PC-9 (cell line): ENCODE measurements at regions not wholly inside any gene's neighbourhood (a gene's known extent, or its start where the extent isn't known, plus 50 kb on each side); places are given as distances from the start of the nearest gene placed in this dataset.

ENCODE experiments used
- BruUV-seq: library from RNA; stranded (reverse); fragments of 400-500 nt; replicated peaks from 2 replicates; lab custom pipeline; 2021; lab: Mats Ljungman, UMichigan
- CTCF ChIA-PET: fragments of 300-600 bp; sonication (Branson Sonifier 250); formaldehyde crosslinking; loops from one replicate; lab custom pipeline; 2022; ENCODE audit warnings: antibody characterized with exemption; lab: Charles Lee
- POLR2A ChIA-PET: fragments of 300-600 bp; sonication (Branson Sonifier 250); formaldehyde crosslinking; loops from one replicate; lab custom pipeline; 2022; ENCODE audit warnings: antibody characterized with exemption; ENCODE audit not compliant: unreplicated experiment; lab: Charles Lee
- DNase-seq, 2 experiments: peaks; one replicate each; pipeline versions ENCODE4 v3.0.0 to v3.0.0-alpha.2; 2015 to 2022; ENCODE audit warnings: mixed read lengths in 1 of 2
- H2AFZ ChIP-seq: fragments of 200-600 bp; sonication (generic); 2 replicates; pipeline ENCODE4 v1.8.1; 2017; ENCODE audit warnings: antibody characterized with exemption
- H3F3A ChIP-seq: fragments of 200-600 bp; sonication (generic); 2 replicates; pipeline ENCODE4 v1.8.1; 2017; ENCODE audit warnings: antibody characterized with exemption, mild to moderate bottlenecking, low read depth; ENCODE audit not compliant: insufficient read depth
- H3K27ac ChIP-seq: fragments of 200-600 bp; sonication (generic); 2 replicates; pipeline ENCODE4 v1.6.1; 2016; ENCODE audit warnings: mixed run types
- H3K27me3 ChIP-seq: fragments of 200-600 bp; sonication (generic); 2 replicates; pipeline ENCODE4 v1.6.1; 2016; ENCODE audit warnings: low read depth, mixed run types; ENCODE audit not compliant: insufficient read depth
- H3K36me3 ChIP-seq: fragments of 200-600 bp; sonication (generic); 2 replicates; pipeline ENCODE4 v1.6.1; 2016; ENCODE audit warnings: low read depth, mixed run types
- H3K4me1 ChIP-seq: fragments of 200-600 bp; sonication (generic); replicated peaks from 2 replicates; pipeline ENCODE4 v1.6.1; 2016; ENCODE audit warnings: mixed run types; ENCODE audit not compliant: insufficient read depth
- H3K4me2 ChIP-seq: fragments of 200-600 bp; sonication (generic); 2 replicates; pipeline ENCODE4 v1.6.1; 2017; ENCODE audit warnings: mixed run types
- H3K4me3 ChIP-seq: fragments of 200-600 bp; sonication (generic); 2 replicates; pipeline ENCODE4 v1.6.1; 2016; ENCODE audit warnings: mixed run types
- H3K79me2 ChIP-seq: fragments of 200-600 bp; sonication (generic); 2 replicates; pipeline ENCODE4 v1.6.1; 2017; ENCODE audit warnings: low read depth, mixed run types
- H3K9me2 ChIP-seq: fragments of 200-600 bp; sonication (generic); 2 replicates; pipeline ENCODE4 v1.8.1; 2017; ENCODE audit warnings: mild to moderate bottlenecking; ENCODE audit not compliant: insufficient read depth
- H3K9me3 ChIP-seq: fragments of 200-600 bp; sonication (generic); 2 replicates; pipeline ENCODE4 v1.8.1; 2016; ENCODE audit warnings: low read depth; ENCODE audit not compliant: insufficient read depth
- H4K20me1 ChIP-seq: fragments of 200-600 bp; sonication (generic); 2 replicates; pipeline ENCODE4 v1.8.1; 2017; ENCODE audit not compliant: insufficient read depth
- EZH2 ChIP-seq: fragments of 200-600 bp; sonication (generic); IDR thresholded peaks from 2 replicates; pipeline ENCODE4 v1.8.0; 2017; ENCODE audit warnings: antibody characterized with exemption, low read depth
- intact Hi-C: fragments of 100-400 bp; cut with micrococcal nuclease; formaldehyde crosslinking; loops from one replicate; pipeline ENCODE4 v1.10.0; 2022; ENCODE audit not compliant: unreplicated experiment
- TF ChIP-seq, protein P1 (sequence below): fragments of 200-600 bp; sonication (generic); conservative IDR thresholded peaks from 2 replicates; pipeline ENCODE4 v1.6.1; 2017; ENCODE audit warnings: mixed run types, antibody characterized with exemption, mild to moderate bottlenecking, moderate library complexity

- intact Hi-C loops, result no loop called here
- Histone ChIP-seq H3K4me2 (no peak overlapping the region), H3K4me1 (peaks cover 1% of the 10 kb centered on the region; the same call in 1 of the 2 replicates), H3K9me3 (peaks cover 47% of the 10 kb centered on the region), H3K79me2 (no peaks in the 10 kb centered on the region), H3K36me3 (0 out of 2 replicates have a peak, but pooled peaks cover 3% of the 10 kb centered on the region), H3K9me2 (no peaks in the 10 kb centered on the region), H3K27me3 (no peaks in the 10 kb centered on the region), H3K4me3 (no peak overlapping the region), H3K27ac (no peak overlapping the region), H4K20me1 (no peaks in the 10 kb centered on the region), H3F3A (0 out of 2 replicates have a peak, but pooled peaks cover 3% of the 10 kb centered on the region), H2AFZ (no peak overlapping the region)
- ChIA-PET CTCF (interaction anchor here (0.7 kb wide), 1 partner anchor 104 kb away, joined by 4 read pairs; no protein-coding TSS in a partner anchor), POLR2A (no interaction called here)
- TF ChIP-seq EZH2, result no peak
- TF ChIP-seq, protein P1, sequence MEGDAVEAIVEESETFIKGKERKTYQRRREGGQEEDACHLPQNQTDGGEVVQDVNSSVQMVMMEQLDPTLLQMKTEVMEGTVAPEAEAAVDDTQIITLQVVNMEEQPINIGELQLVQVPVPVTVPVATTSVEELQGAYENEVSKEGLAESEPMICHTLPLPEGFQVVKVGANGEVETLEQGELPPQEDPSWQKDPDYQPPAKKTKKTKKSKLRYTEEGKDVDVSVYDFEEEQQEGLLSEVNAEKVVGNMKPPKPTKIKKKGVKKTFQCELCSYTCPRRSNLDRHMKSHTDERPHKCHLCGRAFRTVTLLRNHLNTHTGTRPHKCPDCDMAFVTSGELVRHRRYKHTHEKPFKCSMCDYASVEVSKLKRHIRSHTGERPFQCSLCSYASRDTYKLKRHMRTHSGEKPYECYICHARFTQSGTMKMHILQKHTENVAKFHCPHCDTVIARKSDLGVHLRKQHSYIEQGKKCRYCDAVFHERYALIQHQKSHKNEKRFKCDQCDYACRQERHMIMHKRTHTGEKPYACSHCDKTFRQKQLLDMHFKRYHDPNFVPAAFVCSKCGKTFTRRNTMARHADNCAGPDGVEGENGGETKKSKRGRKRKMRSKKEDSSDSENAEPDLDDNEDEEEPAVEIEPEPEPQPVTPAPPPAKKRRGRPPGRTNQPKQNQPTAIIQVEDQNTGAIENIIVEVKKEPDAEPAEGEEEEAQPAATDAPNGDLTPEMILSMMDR, result no peak
- peak in 1 of 2 experiments; percentile 32 for DNase-seq
- no TSS peak for BruUV-seq
These were observed 121.0 kb upstream of the ZNF91 start for GRCh38 chr19:23516266-23516665.

GRCh38 chr19:23515551-23515950, 120.3 kb upstream of the ZNF91 start:
- no peak overlapping the region for H2AFZ ChIP-seq
- 0 out of 2 replicates have a peak, but pooled peaks cover 3% of the 10 kb centered on the region for H3K36me3 ChIP-seq
- no peaks in the 10 kb centered on the region for H3K9me2 ChIP-seq
- ChIA-PET POLR2A (no interaction called here), CTCF (no interaction called here)
- peaks cover 9% of the 10 kb centered on the region for H3F3A ChIP-seq
- no peaks in the 10 kb centered on the region for H4K20me1 ChIP-seq
- H3K4me1 ChIP-seq, result peaks cover 8% of the 10 kb centered on the region
- H3K9me3 ChIP-seq, result peaks cover 47% of the 10 kb centered on the region
- H3K27me3 ChIP-seq, result no peaks in the 10 kb centered on the region
- no peaks in the 10 kb centered on the region for H3K79me2 ChIP-seq
- no peak overlapping the region for H3K4me2 ChIP-seq
- DNase-seq, result peak in 1 of 2 experiments; percentile 34
- TF ChIP-seq, protein P1, result no peak
- no peak for TF ChIP-seq EZH2
- no peak overlapping the region for H3K27ac ChIP-seq
- H3K4me3 ChIP-seq, result no peak overlapping the region
- no TSS peak for BruUV-seq
- intact Hi-C loops, result no loop called here

DNA sequence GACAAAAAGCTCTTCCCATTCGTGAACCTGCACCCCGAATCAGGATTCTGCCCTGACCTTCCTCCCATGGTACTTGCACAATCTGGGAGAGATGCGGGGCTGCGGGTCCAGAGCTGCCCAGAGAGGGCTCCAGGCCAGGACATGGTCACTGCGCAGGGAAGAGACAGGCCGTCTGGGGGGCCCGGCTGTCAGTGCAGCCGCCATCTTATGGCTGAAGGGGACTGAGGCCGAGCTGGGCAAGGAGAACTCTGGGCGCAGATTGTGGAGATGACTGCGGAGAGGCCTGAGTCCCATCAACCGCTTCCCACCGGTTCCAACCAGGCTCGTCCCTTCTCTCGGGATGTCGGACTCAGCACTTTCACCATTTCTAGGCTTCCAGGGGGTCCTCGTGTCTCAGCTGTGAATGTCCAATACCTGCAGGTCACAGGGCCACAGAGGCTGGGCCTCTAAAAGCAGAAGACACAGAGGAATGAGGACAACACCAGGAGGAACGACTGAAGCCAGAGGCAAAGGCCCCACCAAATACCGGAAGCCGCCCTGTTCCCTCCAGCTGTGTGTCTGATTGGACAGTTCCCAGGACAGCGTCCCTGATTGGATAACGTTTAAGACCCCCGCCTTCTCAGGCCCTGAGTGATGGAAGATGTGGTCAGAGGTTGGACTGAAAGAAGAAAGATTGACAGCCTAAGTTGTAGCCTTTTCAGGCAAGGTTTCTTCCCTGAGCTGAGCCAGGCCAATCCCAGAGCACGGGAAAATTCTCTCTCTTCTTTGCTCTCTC, 117.1 kb upstream of the ZNF91 start:
- Histone ChIP-seq H3K9me3 (peaks cover 38% of the 10 kb centered on the region), H3K27me3 (no peaks in the 10 kb centered on the region), H2AFZ (no peak overlapping the region), H3K36me3 (0 out of 2 replicates have a peak, but pooled peaks cover 3% of the 10 kb centered on the region), H3K4me1 (peaks cover 22% of the 10 kb centered on the region), H3K79me2 (no peaks in the 10 kb centered on the region), H3F3A (peaks cover 23% of the 10 kb centered on the region), H3K4me2 (no peak overlapping the region), H3K4me3 (no peak overlapping the region), H3K27ac (no peak overlapping the region), H4K20me1 (no peaks in the 10 kb centered on the region), H3K9me2 (no peaks in the 10 kb centered on the region)
- intact Hi-C loops, result no loop called here
- DNase-seq, result no peak
- POLR2A ChIA-PET, result no interaction called here
- BruUV-seq, result no TSS peak
- TF ChIP-seq, protein P1, result no peak
- no peak for TF ChIP-seq EZH2
- CTCF ChIA-PET, result no interaction called here
